Thoracic aorta (tissue), 2 donors: ENCODE measurements at regions not wholly inside any gene's neighbourhood (a gene's known extent, or its start where the extent isn't known, plus 50 kb on each side); places are given as distances from the start of the nearest gene placed in this dataset.

Experiments used
- ATAC-seq: fragments of 150-250 bp; one replicate; pipeline ENCODE4 v1.8.0; 2017; ENCODE audit warnings: low read depth; ENCODE audit not compliant: insufficient number of reproducible peaks, low FRiP score
- DNase-seq: peaks from one replicate; pipeline ENCODE4 v3.0.0-alpha.2; 2020; ENCODE audit warnings: low spot score
- H3K27ac ChIP-seq, 2 donors: fragments of 200-600 bp; sonication (generic); 1 replicate in 1 of 2; 2 replicates in 1 of 2; pipeline ENCODE4 v1.5.1; 2016; ENCODE audit warnings: mild to moderate bottlenecking in 2 of 2, moderate library complexity in 2 of 2
- H3K27me3 ChIP-seq: fragments of 200-600 bp; sonication (generic); replicated peaks from 2 replicates; pipeline ENCODE4 v1.6.0; 2016; ENCODE audit warnings: mild to moderate bottlenecking; ENCODE audit not compliant: insufficient read depth
- H3K36me3 ChIP-seq: fragments of 200-600 bp; sonication (generic); one replicate; pipeline ENCODE4 v1.5.1; 2016
- H3K4me1 ChIP-seq, 2 donors: fragments of 200-600 bp; sonication (generic); 1 replicate in 1 of 2; 2 replicates in 1 of 2; pipeline versions ENCODE4 v1.5.1 to v1.6.0; 2016; ENCODE audit warnings: low read depth in 2 of 2, mild to moderate bottlenecking in 1 of 2; ENCODE audit not compliant: control insufficient read depth in 1 of 2
- H3K4me3 ChIP-seq: fragments of 200-600 bp; sonication (generic); 2 replicates; pipeline ENCODE4 v1.5.1; 2016; ENCODE audit warnings: mild to moderate bottlenecking
- H3K9me3 ChIP-seq: fragments of 200-600 bp; sonication (generic); 2 replicates; pipeline ENCODE4 v1.5.1; 2016
- CTCF ChIP-seq: fragments of 200-600 bp; sonication (generic); IDR thresholded peaks from one replicate; pipeline ENCODE4 v1.5.1; 2019; ENCODE audit warnings: antibody characterized with exemption

- H3K27ac ChIP-seq = no peak overlapping the region
- no peak for ATAC-seq
- TF ChIP-seq CTCF = no peak
These were observed 119.2 kb upstream of the RFLNA start for GRCh38 chr12:124175704-124176103.

DNA sequence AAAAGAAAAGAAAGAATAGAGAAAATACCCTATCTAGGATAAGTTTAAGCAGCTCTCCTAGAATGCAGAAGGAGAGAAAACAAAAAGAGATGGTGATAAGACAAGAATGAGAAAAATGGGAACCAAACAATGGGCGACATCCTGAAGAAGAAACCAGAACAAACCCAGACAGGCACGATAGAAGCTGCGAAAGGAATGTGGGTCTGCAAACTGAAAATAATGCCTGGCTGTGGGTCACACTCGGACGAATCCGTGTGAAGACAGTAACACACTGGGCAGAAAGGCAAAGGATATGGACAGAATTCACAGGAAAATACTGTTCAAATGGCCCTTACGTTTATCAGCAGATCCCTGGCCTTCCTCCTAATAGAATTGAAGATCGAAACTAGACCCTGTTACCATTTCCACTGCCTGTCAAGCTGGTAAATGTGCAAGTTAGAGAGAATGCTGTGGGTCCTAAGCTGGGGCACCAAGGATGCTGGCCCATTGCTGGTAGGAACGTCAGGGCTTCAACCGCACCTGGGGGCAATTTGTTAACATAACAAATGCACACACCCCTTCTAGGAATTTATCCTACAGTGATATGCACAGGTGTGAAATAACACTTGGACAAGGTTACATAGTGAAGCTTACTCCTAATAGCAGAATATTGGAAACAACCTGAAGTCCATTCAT, 117.5 kb upstream of the RFLNA start:
- H3K27me3 ChIP-seq = no peaks in the 10 kb centered on the region
- H3K4me3 ChIP-seq = no peak overlapping the region
- H3K4me1 ChIP-seq = no peaks in the 10 kb centered on the region
- H3K27ac ChIP-seq = no peak overlapping the region
- H3K36me3 ChIP-seq = no peaks in the 10 kb centered on the region
- ATAC-seq (no peak), DNase-seq (no peak)
- TF ChIP-seq CTCF = no peak
- H3K9me3 ChIP-seq = no peaks in the 10 kb centered on the region

More at GRCh38 chr12:124175704-124176103, 119.2 kb upstream of the RFLNA start:
- DNase-seq = no peak
- Histone ChIP-seq H3K4me3 (no peak overlapping the region), H3K36me3 (no peaks in the 10 kb centered on the region), H3K4me1 (no peaks in the 10 kb centered on the region), H3K27me3 (no peaks in the 10 kb centered on the region), H3K9me3 (no peaks in the 10 kb centered on the region)

DNA sequence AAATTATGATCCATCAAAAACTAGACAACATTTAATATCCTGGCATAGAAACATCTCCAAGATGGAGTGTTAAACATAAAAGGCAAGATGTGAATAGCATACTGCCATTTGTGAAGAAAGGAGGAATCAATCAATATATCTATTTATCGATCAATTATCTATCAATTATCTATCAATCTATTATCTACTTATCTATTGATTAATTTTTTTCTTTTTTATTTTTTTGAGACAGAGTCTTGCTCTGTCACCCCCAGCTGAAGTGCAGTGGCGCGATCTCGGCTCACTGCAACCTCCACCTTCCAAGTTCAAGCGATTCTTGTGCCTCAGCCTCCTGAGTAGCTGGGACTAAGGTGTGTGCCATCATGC, 117.0 kb upstream of the RFLNA start:
- H3K36me3 ChIP-seq = no peaks in the 10 kb centered on the region
- H3K4me3 ChIP-seq = no peak overlapping the region
- no peak for DNase-seq
- no peaks in the 10 kb centered on the region for H3K27me3 ChIP-seq
- TF ChIP-seq CTCF = no peak
- H3K27ac ChIP-seq = no peak overlapping the region
- no peak for ATAC-seq
- H3K4me1 ChIP-seq = no peaks in the 10 kb centered on the region
- no peaks in the 10 kb centered on the region for H3K9me3 ChIP-seq

DNA sequence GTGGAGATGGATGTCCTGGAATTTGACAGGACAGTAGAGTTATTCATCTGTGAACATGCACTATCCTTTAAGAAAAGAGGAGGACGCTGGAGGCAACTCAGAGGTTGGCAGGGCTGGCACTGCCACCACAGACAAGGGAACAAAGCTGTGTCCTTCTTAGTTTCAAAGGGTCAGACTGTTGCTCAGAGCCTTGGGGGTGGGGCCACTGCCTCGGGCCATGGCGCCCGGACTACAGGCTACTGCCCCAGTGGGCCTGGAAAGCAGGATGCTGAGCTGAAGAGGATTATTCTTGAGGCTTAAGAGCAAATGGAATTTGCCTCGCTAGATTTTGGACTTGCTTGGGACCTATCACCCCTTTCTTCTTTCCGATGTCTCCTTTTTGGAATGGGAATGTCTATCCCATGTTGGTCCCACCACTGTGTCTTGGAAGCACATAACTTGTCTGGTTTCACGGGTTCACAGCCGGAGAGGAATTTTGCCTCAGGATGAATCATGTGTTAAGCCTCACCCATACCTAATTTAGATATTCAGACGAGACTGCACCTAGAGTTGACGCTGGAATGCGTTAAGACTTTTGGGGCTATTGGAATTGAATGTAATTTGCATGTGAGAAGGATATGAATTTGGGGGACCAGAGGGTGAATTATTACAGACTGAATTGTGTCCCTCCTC, 114.8 kb upstream of the RFLNA start:
- no peak for TF ChIP-seq CTCF
- Histone ChIP-seq H3K27me3 (no peaks in the 10 kb centered on the region), H3K4me3 (no peak overlapping the region), H3K4me1 (no peaks in the 10 kb centered on the region), H3K27ac (no peak overlapping the region), H3K9me3 (no peaks in the 10 kb centered on the region), H3K36me3 (no peaks in the 10 kb centered on the region)
- DNase-seq (no peak), ATAC-seq (no peak)

GRCh38 chr12:124183172-124183571, 111.7 kb upstream of the RFLNA start:
- Histone ChIP-seq H3K9me3 (no peaks in the 10 kb centered on the region), H3K36me3 (no peaks in the 10 kb centered on the region), H3K27ac (no peak overlapping the region), H3K4me3 (no peak overlapping the region), H3K4me1 (peaks cover 0 to 4% of the 10 kb centered on the region in 2 donors), H3K27me3 (no peaks in the 10 kb centered on the region)
- DNase-seq (no peak), ATAC-seq (no peak)
- no peak for TF ChIP-seq CTCF
